ENCODE measurements at regions not wholly inside any gene's neighbourhood (a gene's known extent, or its start where the extent isn't known, plus 50 kb on each side); places are given as distances from the start of the nearest gene placed in this dataset.

DNA sequence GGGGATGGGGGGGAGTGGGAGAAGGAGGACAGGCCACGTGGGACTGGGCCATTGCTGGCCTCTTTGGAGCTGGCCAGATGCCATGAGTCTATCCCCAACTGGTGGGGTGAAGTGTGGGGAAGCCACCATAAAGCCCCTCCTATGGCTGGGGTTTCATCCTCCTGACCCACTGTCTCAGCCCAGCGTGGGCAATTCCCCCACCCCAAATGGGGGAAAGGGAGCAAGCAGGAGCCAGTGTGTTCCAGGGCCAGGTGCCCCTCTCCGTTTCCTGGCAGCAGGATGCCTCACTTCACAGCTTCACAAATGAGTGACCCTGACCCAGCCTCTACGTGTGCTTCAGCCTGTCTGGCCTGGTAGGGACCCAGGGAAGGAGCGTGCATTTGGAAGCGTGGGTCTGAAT is 474.7 kb upstream of the HS6ST1 start:
- Histone ChIP-seq H3K9me3 (ENCODE audit: low read length) (no peaks in the 10 kb centered on the region), H3K4me3 (ENCODE audit: low read length) (no peak overlapping the region), H3K27me3 (ENCODE audit: insufficient read depth, low read length) (no peaks in the 10 kb centered on the region), H3K4me1 (ENCODE audit: insufficient read depth, low read length) (peaks cover 8% of the 10 kb centered on the region), H2AFZ (ENCODE audit: low read depth, low read length) (no peak overlapping the region), H3K36me3 (ENCODE audit: insufficient read depth, low read length) (no peaks in the 10 kb centered on the region)

DNA sequence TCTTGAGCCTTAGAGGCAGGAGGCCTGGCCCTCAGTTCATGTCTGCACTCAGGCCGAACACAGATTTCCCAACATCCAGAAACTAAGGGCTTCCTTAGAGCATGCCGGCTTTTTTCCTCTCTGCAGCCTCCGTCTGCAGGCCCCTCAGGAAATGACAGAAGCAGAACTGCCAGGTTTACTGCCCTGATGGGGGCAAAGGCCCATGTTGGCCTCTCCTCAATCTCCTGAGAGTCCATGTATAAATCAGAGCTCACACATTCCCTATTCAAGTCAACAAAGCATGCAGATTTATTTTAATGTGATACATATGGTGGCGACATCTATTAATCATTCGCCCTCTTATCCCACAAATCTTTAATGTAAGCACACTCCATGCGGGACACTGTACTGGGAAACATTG is 475.6 kb upstream of the HS6ST1 start:
- no peak overlapping the region for H2AFZ ChIP-seq (ENCODE audit: low read depth, low read length)
- no peaks in the 10 kb centered on the region for H3K36me3 ChIP-seq (ENCODE audit: insufficient read depth, low read length)
- H3K9me3 ChIP-seq (ENCODE audit: low read length) = no peaks in the 10 kb centered on the region
- H3K4me3 ChIP-seq (ENCODE audit: low read length) = no peak overlapping the region
- H3K4me1 ChIP-seq (ENCODE audit: insufficient read depth, low read length) = peaks cover 8% of the 10 kb centered on the region
- H3K27me3 ChIP-seq (ENCODE audit: insufficient read depth, low read length) = no peaks in the 10 kb centered on the region

GRCh38 chr2:128796321-128796720 is 477.7 kb upstream of the HS6ST1 start:
- no peak overlapping the region for H2AFZ ChIP-seq (ENCODE audit: low read depth, low read length)
- H3K9me3 ChIP-seq (ENCODE audit: low read length) = no peaks in the 10 kb centered on the region
- no peaks in the 10 kb centered on the region for H3K27me3 ChIP-seq (ENCODE audit: insufficient read depth, low read length)
- no peaks in the 10 kb centered on the region for H3K4me1 ChIP-seq (ENCODE audit: insufficient read depth, low read length)
- H3K36me3 ChIP-seq (ENCODE audit: insufficient read depth, low read length) = no peaks in the 10 kb centered on the region
- H3K4me3 ChIP-seq (ENCODE audit: low read length) = no peak overlapping the region

- Histone ChIP-seq H3K4me1 (ENCODE audit: insufficient read depth, low read length) (no peaks in the 10 kb centered on the region), H3K9me3 (ENCODE audit: low read length) (no peaks in the 10 kb centered on the region), H2AFZ (ENCODE audit: low read depth, low read length) (no peak overlapping the region), H3K36me3 (ENCODE audit: insufficient read depth, low read length) (no peaks in the 10 kb centered on the region), H3K27me3 (ENCODE audit: insufficient read depth, low read length) (no peaks in the 10 kb centered on the region), H3K4me3 (ENCODE audit: low read length) (no peak overlapping the region)
Measured at GRCh38 chr2:128797092-128797491, 478.4 kb upstream of the HS6ST1 start.

DNA sequence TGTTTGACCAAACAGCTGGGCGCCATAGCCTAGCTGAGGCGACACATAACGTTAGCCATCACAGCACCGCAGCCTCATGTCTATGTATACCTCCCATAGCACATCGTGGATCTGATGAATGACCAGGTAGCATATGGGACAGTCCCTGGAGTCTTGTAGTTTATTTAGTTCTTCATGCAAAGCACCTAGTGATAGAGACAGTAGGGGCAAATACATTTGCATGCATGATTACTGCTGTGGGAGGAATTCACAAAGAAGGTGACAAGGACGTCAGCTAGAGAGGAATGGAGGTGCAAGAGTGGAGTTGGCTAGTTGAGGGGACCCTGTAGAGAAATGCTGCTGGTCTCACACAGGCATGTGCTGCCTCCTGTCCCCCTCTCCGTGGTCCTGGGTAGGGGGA is 478.9 kb upstream of the HS6ST1 start:
- H3K9me3 ChIP-seq (ENCODE audit: low read length) = no peaks in the 10 kb centered on the region
- no peaks in the 10 kb centered on the region for H3K36me3 ChIP-seq (ENCODE audit: insufficient read depth, low read length)
- H3K27me3 ChIP-seq (ENCODE audit: insufficient read depth, low read length) = no peaks in the 10 kb centered on the region
- H2AFZ ChIP-seq (ENCODE audit: low read depth, low read length) = no peak overlapping the region
- H3K4me3 ChIP-seq (ENCODE audit: low read length) = no peak overlapping the region
- no peaks in the 10 kb centered on the region for H3K4me1 ChIP-seq (ENCODE audit: insufficient read depth, low read length)

GRCh38 chr2:128797937-128798336 is 479.3 kb upstream of the HS6ST1 start:
- no peaks in the 10 kb centered on the region for H3K9me3 ChIP-seq (ENCODE audit: low read length)
- H3K4me1 ChIP-seq (ENCODE audit: insufficient read depth, low read length) = no peaks in the 10 kb centered on the region
- H3K36me3 ChIP-seq (ENCODE audit: insufficient read depth, low read length) = no peaks in the 10 kb centered on the region
- no peak overlapping the region for H2AFZ ChIP-seq (ENCODE audit: low read depth, low read length)
- no peak overlapping the region for H3K4me3 ChIP-seq (ENCODE audit: low read length)
- no peaks in the 10 kb centered on the region for H3K27me3 ChIP-seq (ENCODE audit: insufficient read depth, low read length)

GRCh38 chr2:128798502-128799283 is 480.0 kb upstream of the HS6ST1 start:
- no peak overlapping the region for H2AFZ ChIP-seq (ENCODE audit: low read depth, low read length)
- peaks cover 4% of the 10 kb centered on the region for H3K27me3 ChIP-seq (ENCODE audit: insufficient read depth, low read length)

DNA sequence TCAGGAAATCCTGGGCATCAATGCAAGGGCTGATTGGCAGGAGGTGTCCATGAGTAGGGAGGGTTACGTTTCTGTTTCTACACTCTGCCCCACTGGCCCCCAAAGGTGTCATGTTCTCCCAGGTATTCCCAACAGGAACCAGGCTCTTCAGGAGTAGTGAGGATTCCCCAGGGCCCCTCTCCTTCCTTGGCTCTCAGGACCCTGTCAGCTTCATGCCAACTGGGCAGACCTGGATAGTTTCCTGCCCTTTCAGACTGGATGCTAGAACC is 480.6 kb upstream of the HS6ST1 start:
- no peaks in the 10 kb centered on the region for H3K4me1 ChIP-seq (ENCODE audit: insufficient read depth, low read length)
- H2AFZ ChIP-seq (ENCODE audit: low read depth, low read length) = no peak overlapping the region
- no peaks in the 10 kb centered on the region for H3K9me3 ChIP-seq (ENCODE audit: low read length)
- H3K4me3 ChIP-seq (ENCODE audit: low read length) = no peak overlapping the region
- H3K27me3 ChIP-seq (ENCODE audit: insufficient read depth, low read length) = peaks cover 4% of the 10 kb centered on the region
- H3K36me3 ChIP-seq (ENCODE audit: insufficient read depth, low read length) = no peaks in the 10 kb centered on the region

More at GRCh38 chr2:128798502-128799283, 480.0 kb upstream of the HS6ST1 start:
- Histone ChIP-seq H3K36me3 (ENCODE audit: insufficient read depth, low read length) (no peaks in the 10 kb centered on the region), H3K4me1 (ENCODE audit: insufficient read depth, low read length) (no peaks in the 10 kb centered on the region), H3K4me3 (ENCODE audit: low read length) (no peak overlapping the region), H3K9me3 (ENCODE audit: low read length) (no peaks in the 10 kb centered on the region)

DNA sequence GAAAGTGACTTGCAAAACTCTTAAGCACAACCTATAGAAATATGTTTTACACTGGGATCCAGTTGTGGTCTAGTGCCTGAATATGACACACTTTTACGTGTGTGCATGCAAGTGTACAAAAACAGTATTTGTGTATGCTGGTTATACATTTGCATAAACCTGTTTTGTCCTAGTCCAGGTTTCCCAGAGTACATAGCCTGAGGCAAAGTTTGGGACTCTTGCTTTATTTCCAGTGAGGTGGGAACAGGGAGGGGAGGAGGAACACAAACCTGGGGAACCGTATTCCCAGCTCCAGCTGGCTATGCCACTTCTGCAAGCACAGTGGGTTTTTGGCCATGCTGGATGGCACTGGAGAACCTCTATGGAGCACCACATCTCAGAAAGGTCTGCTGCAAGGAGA is 481.1 kb upstream of the HS6ST1 start:
- Histone ChIP-seq H3K4me3 (ENCODE audit: low read length) (no peak overlapping the region), H3K4me1 (ENCODE audit: insufficient read depth, low read length) (no peaks in the 10 kb centered on the region), H3K36me3 (ENCODE audit: insufficient read depth, low read length) (no peaks in the 10 kb centered on the region), H2AFZ (ENCODE audit: low read depth, low read length) (no peak overlapping the region), H3K27me3 (ENCODE audit: insufficient read depth, low read length) (peaks cover 4% of the 10 kb centered on the region), H3K9me3 (ENCODE audit: low read length) (no peaks in the 10 kb centered on the region)

DNA sequence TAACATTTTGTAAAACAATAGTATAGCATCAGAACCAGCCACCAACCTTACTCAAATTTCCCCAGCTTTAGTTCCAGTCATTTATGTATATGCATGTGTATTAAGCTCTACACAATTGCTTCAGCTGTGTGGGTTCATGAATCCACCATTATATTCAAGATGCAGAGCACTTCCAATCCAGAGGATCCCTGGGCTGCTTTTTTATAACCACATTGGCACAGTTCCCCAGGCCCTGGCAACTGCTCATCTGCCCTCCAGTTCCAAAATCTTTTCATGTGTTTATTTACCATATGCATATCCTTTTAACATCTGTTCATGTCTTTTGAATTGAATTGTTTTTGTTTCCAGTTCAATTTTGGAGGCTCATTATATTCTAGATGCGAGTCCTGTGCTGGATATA is 482.9 kb upstream of the HS6ST1 start:
- peaks cover 4% of the 10 kb centered on the region for H3K27me3 ChIP-seq (ENCODE audit: insufficient read depth, low read length)
- H3K9me3 ChIP-seq (ENCODE audit: low read length) = no peaks in the 10 kb centered on the region
- no peak overlapping the region for H2AFZ ChIP-seq (ENCODE audit: low read depth, low read length)
- no peak overlapping the region for H3K4me3 ChIP-seq (ENCODE audit: low read length)
- no peaks in the 10 kb centered on the region for H3K4me1 ChIP-seq (ENCODE audit: insufficient read depth, low read length)
- H3K36me3 ChIP-seq (ENCODE audit: insufficient read depth, low read length) = no peaks in the 10 kb centered on the region

GRCh38 chr2:128803222-128803621 is 484.6 kb upstream of the HS6ST1 start:
- Histone ChIP-seq H3K4me1 (ENCODE audit: insufficient read depth, low read length) (no peaks in the 10 kb centered on the region), H3K4me3 (ENCODE audit: low read length) (no peak overlapping the region), H3K36me3 (ENCODE audit: insufficient read depth, low read length) (no peaks in the 10 kb centered on the region), H3K27me3 (ENCODE audit: insufficient read depth, low read length) (peaks cover 4% of the 10 kb centered on the region), H2AFZ (ENCODE audit: low read depth, low read length) (no peak overlapping the region), H3K9me3 (ENCODE audit: low read length) (no peaks in the 10 kb centered on the region)

GRCh38 chr2:128805237-128805636 is 486.6 kb upstream of the HS6ST1 start:
- peaks cover 4% of the 10 kb centered on the region for H3K27me3 ChIP-seq (ENCODE audit: insufficient read depth, low read length)
- no peak overlapping the region for H3K4me3 ChIP-seq (ENCODE audit: low read length)
- H2AFZ ChIP-seq (ENCODE audit: low read depth, low read length) = no peak overlapping the region
- no peaks in the 10 kb centered on the region for H3K4me1 ChIP-seq (ENCODE audit: insufficient read depth, low read length)
- H3K36me3 ChIP-seq (ENCODE audit: insufficient read depth, low read length) = no peaks in the 10 kb centered on the region
- no peaks in the 10 kb centered on the region for H3K9me3 ChIP-seq (ENCODE audit: low read length)

DNA sequence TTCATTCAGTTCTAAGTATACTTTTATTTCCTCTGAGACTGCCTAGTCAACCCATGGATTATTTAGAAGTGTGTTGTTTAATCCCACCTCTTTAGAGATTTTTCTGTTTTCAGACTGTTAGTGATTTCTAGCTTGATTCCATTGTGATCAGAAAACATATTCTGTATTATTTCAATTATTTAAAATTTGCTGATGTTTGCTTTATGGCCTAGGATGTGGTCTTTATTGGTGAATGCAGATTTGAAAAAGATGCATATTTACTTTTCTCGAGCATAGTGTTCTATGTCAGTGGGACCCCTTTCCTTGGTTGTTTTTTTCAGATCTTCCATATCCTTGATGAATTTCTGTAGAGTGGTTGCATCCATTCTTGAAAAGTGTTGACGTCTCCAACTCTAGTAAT is 487.2 kb upstream of the HS6ST1 start:
- no peak overlapping the region for H2AFZ ChIP-seq (ENCODE audit: low read depth, low read length)
- peaks cover 4% of the 10 kb centered on the region for H3K27me3 ChIP-seq (ENCODE audit: insufficient read depth, low read length)
- H3K4me3 ChIP-seq (ENCODE audit: low read length) = no peak overlapping the region
- H3K4me1 ChIP-seq (ENCODE audit: insufficient read depth, low read length) = no peaks in the 10 kb centered on the region
- H3K9me3 ChIP-seq (ENCODE audit: low read length) = no peaks in the 10 kb centered on the region
- no peaks in the 10 kb centered on the region for H3K36me3 ChIP-seq (ENCODE audit: insufficient read depth, low read length)

- H3K36me3 ChIP-seq (ENCODE audit: insufficient read depth, low read length) = no peaks in the 10 kb centered on the region
- no peak overlapping the region for H2AFZ ChIP-seq (ENCODE audit: low read depth, low read length)
- H3K4me3 ChIP-seq (ENCODE audit: low read length) = no peak overlapping the region
- no peaks in the 10 kb centered on the region for H3K9me3 ChIP-seq (ENCODE audit: low read length)
- H3K27me3 ChIP-seq (ENCODE audit: insufficient read depth, low read length) = peaks cover 4% of the 10 kb centered on the region
- H3K4me1 ChIP-seq (ENCODE audit: insufficient read depth, low read length) = no peaks in the 10 kb centered on the region
Measured at GRCh38 chr2:128807317-128807716, 488.6 kb upstream of the HS6ST1 start.
